GM12891 (cell line): ENCODE measurements at regions not wholly inside any gene's neighbourhood (a gene's known extent, or its start where the extent isn't known, plus 50 kb on each side); places are given as distances from the start of the nearest gene placed in this dataset.

Source experiments
- DNase-seq: peaks from one replicate; pipeline ENCODE4 v3.0.0; 2011; ENCODE audit warnings: low spot score; ENCODE audit not compliant: insufficient read length
- FAIRE-seq: peaks from 2 replicates; lab custom pipeline; 2011; peaks lifted over from hg19 to GRCh38; lab: Jason Lieb, UNC
- PAX5 ChIP-seq: IDR thresholded peaks from 2 replicates; pipeline ENCODE4 v1.6.1; 2011; ENCODE audit warnings: low read length, moderate library complexity, mild to moderate bottlenecking; ENCODE audit not compliant: insufficient read depth, severe bottlenecking
- POLR2A ChIP-seq: IDR thresholded peaks from 2 replicates; pipeline ENCODE4 v1.6.1; 2011; ENCODE audit warnings: low read depth, low read length, control low read depth
- POLR2AphosphoS5 ChIP-seq: IDR thresholded peaks from 2 replicates; pipeline ENCODE4 v1.6.1; 2011; ENCODE audit warnings: low read depth, low read length, control low read depth
- POU2F2 ChIP-seq: IDR thresholded peaks from 2 replicates; pipeline ENCODE4 v1.6.1; 2011; ENCODE audit warnings: low read depth, mild to moderate bottlenecking, control low read depth, low read length, moderate library complexity
- SPI1 ChIP-seq: IDR thresholded peaks from 2 replicates; pipeline ENCODE4 v1.6.1; 2011; ENCODE audit warnings: low read depth, low read length, control low read depth
- TAF1 ChIP-seq: IDR thresholded peaks from 2 replicates; pipeline ENCODE4 v1.6.1; 2011; ENCODE audit warnings: low read depth, low read length, control low read depth

DNA sequence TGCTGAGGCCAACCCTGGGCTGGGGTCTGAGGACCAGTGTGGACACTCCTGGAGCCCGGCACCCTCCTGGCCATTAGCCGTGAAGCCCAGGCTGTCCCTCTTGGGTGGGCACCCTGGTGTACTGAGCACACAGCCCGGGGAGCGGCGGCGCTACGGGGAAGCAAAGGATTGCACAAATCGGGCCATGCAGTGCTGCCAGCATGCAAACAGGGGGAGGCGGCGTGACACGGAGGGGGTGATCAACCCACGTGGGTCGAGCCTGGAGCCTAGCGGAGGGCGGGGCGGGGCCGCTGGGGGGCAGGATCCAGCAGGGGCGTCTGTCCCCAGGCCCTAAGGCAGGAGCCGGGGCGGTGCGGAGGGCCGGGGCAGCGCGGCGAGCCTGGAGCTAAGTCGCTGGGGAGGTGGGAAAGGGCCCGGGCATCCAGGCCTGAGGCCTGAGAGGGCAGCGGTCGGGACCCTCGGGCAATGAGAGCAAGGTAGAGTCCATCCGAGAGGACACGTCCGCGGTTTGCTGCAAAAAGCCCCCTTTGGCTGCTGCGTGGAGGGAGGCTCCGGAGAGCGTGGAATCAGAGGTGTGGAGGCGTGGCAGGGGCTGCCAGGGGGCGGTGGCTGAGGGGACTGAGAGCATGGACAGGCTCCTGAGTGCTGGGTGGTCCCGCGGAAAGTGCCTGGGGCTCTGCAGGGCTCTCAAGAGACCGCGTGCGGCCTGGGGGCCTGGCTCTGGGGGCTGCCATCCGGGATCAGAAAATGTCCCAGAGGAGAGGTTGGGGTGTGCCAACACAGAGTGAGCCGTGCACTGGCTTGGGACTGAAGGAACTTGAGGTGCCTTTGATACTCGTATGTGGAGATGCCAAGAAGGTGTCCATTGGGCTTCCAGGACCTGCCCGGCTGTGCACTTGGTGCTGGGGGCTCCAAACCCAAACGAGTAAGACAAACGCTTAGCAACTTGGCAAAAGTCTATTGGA is 94.2 kb downstream of the BARX1 start:
- no peak for DNase-seq
- TF ChIP-seq POLR2A (no peak), SPI1 (no peak), POU2F2 (no peak), PAX5 (no peak)
- no peak for FAIRE-seq

DNA sequence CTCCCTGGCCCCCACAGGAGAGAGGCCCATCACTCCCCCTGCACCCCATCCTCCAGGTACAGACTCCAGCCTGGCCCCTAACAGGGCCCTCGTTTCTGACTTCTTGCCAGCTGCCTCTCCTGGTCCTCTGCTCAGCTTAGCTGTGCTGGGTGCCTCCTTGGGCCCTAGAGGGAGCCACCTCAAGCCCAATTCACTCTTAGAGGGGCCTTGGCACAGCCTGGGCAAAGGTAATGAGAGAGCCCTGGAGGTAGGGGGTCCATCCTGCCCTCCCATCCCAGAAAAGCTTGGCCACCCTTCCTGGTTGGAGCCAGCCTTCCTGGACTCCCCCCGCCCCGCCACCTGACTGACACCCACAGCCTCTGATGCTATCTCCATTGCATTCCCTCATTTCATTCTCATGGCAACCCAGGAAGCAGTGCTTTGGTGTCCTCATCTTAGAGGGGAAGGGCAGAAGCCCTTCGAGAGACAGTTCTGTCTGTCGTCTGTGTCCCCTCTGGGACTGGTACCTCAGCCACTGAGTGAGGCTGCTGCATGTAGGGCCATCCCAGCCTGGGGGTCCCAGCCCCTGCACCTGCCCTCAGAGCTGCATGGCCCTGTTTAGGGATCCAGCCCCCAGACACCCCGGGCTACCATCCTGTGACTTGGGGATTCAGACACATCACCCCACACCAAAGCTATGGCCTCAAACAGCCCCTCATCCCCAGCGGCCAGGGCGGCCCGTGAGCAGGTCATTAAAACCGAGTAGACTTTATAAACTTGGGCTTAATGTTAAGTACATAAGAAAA is 95.5 kb downstream of the BARX1 start:
- no peak for DNase-seq
- FAIRE-seq, result no peak

DNA sequence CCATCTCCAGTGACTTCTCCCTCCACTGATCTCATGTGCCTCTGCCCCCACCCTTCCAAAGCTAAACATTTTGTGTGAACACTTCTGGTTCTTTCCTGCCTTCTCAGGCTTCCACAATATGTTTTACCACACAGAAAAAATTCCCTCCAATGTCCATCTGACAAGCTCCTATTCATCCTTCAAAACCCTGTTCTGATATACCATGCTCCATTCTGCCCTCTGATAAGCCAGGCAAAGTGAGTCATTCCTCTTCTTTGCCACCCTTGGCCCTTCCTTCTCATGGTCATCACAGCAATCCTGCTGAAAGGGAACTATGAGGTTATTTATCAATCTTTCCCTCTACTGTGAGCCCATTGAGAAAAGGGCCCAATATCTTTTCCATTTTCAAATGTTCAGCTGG is 97.6 kb downstream of the BARX1 start:
- TF ChIP-seq PAX5 (no peak), POLR2AphosphoS5 (no peak), SPI1 (no peak), POU2F2 (no peak), TAF1 (no peak), POLR2A (no peak)
- DNase-seq (no peak), FAIRE-seq (no peak)

More for the DNA sequence above, 95.5 kb downstream of the BARX1 start:
- TF ChIP-seq SPI1 (no peak), POLR2A (no peak), TAF1 (no peak), POLR2AphosphoS5 (no peak), POU2F2 (no peak), PAX5 (no peak)

DNA sequence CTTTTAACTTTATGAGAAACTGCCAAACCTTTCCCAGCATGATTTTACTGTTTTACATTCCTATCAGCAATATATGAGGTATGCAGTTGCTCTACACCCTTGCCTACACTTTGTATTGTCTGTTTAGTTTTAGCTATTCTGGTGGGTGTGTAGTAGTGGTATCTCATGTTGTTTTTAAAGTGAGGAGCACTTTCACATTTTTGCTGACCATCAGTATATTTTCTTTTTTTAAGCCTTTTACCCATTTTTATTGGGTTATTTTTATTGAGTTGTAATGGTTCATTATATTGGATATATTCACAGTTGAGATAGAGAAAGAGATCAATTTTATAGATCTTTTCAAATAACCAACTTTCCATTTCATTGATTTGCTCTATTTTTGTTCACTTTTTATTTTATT is 102.4 kb downstream of the BARX1 start:
- TF ChIP-seq POU2F2 (no peak), POLR2A (no peak), SPI1 (no peak), POLR2AphosphoS5 (no peak), TAF1 (no peak), PAX5 (no peak)
- no peak for DNase-seq
- no peak for FAIRE-seq

DNA sequence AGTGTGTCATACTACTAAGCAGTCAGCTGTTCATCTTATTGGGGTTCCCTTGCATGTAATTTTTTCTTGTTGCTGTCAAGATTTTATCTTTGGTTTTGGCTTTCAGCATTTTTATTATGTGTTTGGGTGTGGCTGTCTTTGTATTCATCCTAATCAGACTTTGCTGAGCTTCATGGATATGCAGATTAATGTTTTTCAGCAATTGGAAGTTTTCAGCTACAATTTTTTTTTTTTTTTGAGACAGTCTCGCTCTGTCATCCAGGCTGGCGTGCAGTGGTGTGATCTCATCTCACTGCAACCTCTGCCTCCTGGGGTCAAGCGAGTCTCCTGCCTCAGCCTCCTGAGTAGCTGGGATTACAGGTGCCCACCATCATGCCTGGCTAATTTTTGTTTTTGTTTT is 108.8 kb downstream of the BARX1 start:
- TF ChIP-seq PAX5, result no peak
- no peak for TF ChIP-seq TAF1
- no peak for TF ChIP-seq SPI1
- TF ChIP-seq POU2F2, result no peak
- TF ChIP-seq POLR2AphosphoS5, result no peak
- DNase-seq (no peak), FAIRE-seq (no peak)

DNA sequence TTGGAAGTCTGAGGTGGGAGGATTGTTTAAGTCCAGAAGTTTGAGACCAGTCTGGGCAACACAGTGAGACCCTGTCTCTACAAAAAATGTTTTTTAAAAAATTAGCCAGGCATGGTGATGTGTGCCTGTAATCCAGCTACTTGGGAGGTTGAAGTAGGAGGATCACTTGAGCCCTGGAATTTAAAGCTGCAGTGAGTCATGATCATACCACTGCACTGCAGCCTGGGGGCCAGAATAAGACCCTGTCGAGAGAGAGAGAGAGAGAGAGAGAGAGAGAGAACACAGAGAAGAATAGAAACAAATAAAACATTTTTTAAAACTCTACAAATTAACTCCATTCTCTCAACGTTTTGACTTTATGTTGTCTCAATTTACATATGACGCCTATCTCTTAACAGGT is 111.8 kb downstream of the BARX1 start:
- no peak for TF ChIP-seq PAX5
- TF ChIP-seq TAF1, result no peak
- TF ChIP-seq POU2F2, result no peak
- no peak for TF ChIP-seq POLR2AphosphoS5
- TF ChIP-seq POLR2A, result no peak
- no peak for TF ChIP-seq SPI1
- DNase-seq, result no peak
- FAIRE-seq, result no peak

DNA sequence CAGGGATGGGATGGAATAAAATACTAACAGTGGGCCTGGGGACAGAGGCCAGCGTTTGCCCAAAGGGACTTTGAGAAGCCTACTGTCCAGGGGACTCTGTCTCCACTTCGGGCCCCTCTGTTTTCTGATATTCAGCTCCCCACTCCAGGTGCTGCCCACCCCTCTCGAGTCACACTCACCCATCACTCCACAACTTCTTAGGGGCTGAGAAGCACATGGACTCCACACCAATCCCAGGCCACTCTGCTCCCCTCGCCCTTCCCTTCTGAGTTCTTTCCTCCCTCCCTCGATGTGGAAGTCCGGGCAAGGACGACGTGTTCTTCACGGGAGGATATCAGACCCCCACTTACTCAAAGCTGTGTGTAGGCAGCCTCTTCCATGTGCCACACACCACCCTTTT is 124.5 kb downstream of the BARX1 start:
- TF ChIP-seq POU2F2 (no peak), PAX5 (no peak), SPI1 (no peak)
- DNase-seq (no peak), FAIRE-seq (no peak)

DNA sequence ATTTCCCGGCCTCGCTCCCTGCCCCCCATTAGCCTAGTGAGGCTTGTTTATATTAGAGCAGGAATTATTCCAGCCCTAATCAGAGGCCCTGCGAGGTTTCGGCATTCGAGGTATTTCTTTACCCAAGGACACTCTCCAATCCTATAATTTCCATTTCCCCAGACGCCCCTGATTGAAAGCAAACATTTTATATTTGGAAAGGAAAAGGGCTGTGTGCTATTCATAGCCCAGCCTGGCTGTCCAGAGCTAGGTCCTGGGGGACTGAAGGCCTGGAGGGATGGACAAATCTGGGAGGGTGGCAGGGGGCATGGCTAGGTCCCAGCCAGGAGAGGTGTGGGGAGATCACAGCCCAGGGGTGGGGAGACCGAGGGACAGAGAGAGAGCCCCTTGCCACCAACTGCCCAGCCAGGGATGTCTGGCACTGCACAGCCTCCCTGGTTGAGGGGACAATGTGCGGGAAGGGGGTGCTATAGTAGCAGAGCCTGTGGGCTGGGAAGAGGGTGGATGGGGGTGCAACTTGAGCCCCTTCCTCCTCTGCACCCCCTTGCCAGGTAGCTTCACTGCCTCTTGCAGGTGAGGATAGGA is 125.1 kb downstream of the BARX1 start:
- DNase-seq (no peak), FAIRE-seq (no peak)
- no peak for TF ChIP-seq PAX5
- no peak for TF ChIP-seq TAF1
- no peak for TF ChIP-seq POLR2AphosphoS5
- no peak for TF ChIP-seq SPI1
- TF ChIP-seq POLR2A, result no peak
- TF ChIP-seq POU2F2, result no peak

DNA sequence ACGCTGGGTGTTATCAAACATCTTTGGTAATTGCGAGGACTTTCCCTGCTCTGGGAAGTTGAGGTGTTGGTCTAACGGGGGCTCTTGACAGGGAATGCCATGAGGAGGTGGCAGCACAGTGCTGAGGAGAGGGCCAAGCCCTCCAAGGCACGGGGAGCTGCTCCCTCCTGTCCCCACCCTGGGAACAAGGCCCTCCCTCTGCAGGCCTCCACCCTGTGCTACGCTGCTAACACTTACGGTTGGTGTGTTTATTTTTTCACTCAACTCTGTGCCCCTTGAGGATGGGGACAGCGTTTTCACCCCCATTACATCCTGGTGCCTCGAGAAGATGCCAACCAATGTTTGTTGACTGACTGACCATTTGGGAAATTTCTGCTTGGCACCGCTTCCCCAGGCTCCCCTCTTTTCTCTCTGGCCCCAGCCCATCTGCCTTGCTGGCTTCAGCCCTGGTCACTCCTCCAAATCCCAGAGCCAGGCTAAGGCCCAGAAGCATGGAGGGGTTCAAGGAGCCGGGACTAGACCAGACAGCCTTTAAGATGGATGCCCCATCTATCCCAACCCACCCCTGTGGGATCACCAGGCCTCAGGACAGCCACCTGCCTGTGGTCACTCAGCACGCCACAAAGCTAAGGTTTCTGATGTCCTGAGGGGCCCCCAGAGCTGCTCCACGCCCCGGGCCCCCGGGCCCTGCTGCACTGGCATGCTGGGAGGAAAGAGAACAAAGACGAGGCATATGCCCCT is 125.7 kb downstream of the BARX1 start:
- DNase-seq (no peak), FAIRE-seq (no peak)
- TF ChIP-seq POU2F2, result no peak
- TF ChIP-seq TAF1, result no peak
- TF ChIP-seq POLR2AphosphoS5, result no peak
- no peak for TF ChIP-seq SPI1
- TF ChIP-seq PAX5, result no peak
- no peak for TF ChIP-seq POLR2A
